ENCODE measurements at regions not wholly inside any gene's neighbourhood (a gene's known extent, or its start where the extent isn't known, plus 50 kb on each side); places are given as distances from the start of the nearest gene placed in this dataset.

DNA sequence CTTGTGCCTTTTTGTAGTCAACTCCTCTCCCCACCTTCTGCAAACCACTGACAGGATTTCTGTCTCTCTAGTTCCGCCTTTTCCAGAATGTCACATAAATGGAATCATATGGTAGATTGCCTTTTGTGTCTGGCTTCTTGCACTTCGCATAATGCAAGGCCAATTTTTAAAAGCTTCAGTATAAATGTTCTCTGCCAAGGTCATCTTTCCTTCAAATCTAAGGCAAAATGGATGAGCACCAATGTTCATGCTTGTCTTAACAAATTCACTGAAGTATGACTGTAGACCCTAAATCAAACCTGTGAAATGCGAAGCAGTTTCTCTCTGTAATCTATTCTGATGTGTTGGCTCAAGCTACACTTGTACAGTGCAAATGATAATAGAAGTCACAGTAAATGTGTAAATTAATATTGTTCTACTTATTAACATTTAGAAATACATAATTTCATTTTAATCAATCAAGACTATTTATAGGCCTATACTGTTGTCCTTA is 92.8 kb upstream of the GLS start (continued):
- TF ChIP-seq, protein P1, sequence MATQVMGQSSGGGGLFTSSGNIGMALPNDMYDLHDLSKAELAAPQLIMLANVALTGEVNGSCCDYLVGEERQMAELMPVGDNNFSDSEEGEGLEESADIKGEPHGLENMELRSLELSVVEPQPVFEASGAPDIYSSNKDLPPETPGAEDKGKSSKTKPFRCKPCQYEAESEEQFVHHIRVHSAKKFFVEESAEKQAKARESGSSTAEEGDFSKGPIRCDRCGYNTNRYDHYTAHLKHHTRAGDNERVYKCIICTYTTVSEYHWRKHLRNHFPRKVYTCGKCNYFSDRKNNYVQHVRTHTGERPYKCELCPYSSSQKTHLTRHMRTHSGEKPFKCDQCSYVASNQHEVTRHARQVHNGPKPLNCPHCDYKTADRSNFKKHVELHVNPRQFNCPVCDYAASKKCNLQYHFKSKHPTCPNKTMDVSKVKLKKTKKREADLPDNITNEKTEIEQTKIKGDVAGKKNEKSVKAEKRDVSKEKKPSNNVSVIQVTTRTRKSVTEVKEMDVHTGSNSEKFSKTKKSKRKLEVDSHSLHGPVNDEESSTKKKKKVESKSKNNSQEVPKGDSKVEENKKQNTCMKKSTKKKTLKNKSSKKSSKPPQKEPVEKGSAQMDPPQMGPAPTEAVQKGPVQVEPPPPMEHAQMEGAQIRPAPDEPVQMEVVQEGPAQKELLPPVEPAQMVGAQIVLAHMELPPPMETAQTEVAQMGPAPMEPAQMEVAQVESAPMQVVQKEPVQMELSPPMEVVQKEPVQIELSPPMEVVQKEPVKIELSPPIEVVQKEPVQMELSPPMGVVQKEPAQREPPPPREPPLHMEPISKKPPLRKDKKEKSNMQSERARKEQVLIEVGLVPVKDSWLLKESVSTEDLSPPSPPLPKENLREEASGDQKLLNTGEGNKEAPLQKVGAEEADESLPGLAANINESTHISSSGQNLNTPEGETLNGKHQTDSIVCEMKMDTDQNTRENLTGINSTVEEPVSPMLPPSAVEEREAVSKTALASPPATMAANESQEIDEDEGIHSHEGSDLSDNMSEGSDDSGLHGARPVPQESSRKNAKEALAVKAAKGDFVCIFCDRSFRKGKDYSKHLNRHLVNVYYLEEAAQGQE (IDR thresholded peaks at IDR 0.05; ENCODE audit: unreplicated experiment), result no peak
- TF ChIP-seq POLR2AphosphoS5 (IDR thresholded peaks at IDR 0.05; ENCODE audit: low read depth), result no peak

DNA sequence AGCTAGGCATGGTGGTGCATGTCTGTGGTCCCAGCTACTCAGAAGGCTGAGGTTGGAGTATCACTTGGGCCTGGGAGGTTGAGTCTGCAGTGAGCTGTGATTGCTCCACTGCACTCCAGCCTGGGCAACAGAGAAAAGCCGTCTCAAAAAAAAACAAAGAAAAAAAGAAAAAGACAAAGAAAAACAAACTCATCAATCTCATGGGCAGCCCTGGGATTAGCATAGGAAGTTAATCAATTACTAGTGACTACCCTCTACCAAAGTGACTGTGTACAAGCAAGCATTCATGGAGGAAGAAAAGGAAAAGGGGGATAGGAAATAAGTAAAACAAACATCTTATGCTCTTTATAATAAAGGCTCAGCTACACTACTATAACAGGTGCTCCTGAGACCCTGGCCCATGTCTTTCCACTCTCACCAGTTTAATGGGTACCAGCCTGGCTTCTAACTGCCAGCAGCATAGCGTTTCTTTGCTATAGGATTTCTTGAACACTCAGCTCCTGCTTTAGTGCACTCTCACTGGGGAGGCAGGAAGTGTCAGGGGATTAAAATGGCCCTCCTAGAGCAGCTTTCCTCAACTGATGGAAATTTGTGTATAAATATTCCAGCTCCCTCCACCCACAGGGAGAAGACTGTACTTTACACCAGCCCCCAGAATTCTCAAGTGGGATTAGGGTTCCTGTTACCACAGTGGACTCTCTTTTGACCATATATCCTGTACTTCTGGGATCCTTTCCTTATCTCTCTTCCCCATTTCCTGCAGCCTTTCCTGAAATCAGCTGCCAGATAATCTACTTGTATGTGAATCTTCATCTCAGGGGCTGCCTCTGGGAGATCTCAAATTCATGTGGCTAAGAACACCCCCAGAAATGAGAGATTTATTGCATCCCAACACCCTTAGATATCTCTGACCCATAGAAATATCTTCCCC is 91.3 kb upstream of the GLS start:
- DNase-seq (ENCODE audit: low spot score), result no peak
- H3K4me2 ChIP-seq, result no peak overlapping the region
- peaks cover 5% of the 10 kb centered on the region; the same call in 2 of the 3 replicates for H3K9me3 Mint-ChIP-seq
- no peak overlapping the region for H3K4me3 ChIP-seq
- no peak overlapping the region for H3K27ac Mint-ChIP-seq
- no peak overlapping the region for H3K4me3 Mint-ChIP-seq
- no peaks in the 10 kb centered on the region for H3K79me2 ChIP-seq (replicated peaks; ENCODE audit: insufficient read depth)
- peaks cover 2% of the 10 kb centered on the region for H3K36me3 Mint-ChIP-seq (ENCODE audit: low read depth)
- peaks cover 41% of the 10 kb centered on the region for H3K4me1 Mint-ChIP-seq
- H3K9me2 ChIP-seq (ENCODE audit: insufficient read depth), result no peaks in the 10 kb centered on the region; the same call in none of the 2 replicates
- peak overlapping the region; percentile 53 for H2AFZ ChIP-seq
- H3K27me3 Mint-ChIP-seq (ENCODE audit: insufficient read depth, low read depth, poor library complexity), result peaks cover 1% of the 10 kb centered on the region
- no peak overlapping the region for H3K27ac ChIP-seq (ENCODE audit: low read depth)
- ATAC-seq, result peak; percentile 26; the same call in 1 of the 3 replicates
- no peaks in the 10 kb centered on the region for H3F3A ChIP-seq (replicated peaks; ENCODE audit: low read depth)
- H3K36me3 ChIP-seq (ENCODE audit: insufficient read depth), result no peaks in the 10 kb centered on the region
- H3K27me3 ChIP-seq (ENCODE audit: insufficient read depth), result no peaks in the 10 kb centered on the region
- peaks cover 42% of the 10 kb centered on the region for H3K4me1 ChIP-seq (ENCODE audit: insufficient read depth)
- no peaks in the 10 kb centered on the region for H4K20me1 ChIP-seq (replicated peaks; ENCODE audit: insufficient read depth)
- TF ChIP-seq, protein P1 (IDR thresholded peaks at IDR 0.05; ENCODE audit: unreplicated experiment), result no peak
- TF ChIP-seq CREB1 (CRISPR knock-in tag; IDR thresholded peaks at IDR 0.05; ENCODE audit: low read depth), result no peak
- TF ChIP-seq, protein P2, sequence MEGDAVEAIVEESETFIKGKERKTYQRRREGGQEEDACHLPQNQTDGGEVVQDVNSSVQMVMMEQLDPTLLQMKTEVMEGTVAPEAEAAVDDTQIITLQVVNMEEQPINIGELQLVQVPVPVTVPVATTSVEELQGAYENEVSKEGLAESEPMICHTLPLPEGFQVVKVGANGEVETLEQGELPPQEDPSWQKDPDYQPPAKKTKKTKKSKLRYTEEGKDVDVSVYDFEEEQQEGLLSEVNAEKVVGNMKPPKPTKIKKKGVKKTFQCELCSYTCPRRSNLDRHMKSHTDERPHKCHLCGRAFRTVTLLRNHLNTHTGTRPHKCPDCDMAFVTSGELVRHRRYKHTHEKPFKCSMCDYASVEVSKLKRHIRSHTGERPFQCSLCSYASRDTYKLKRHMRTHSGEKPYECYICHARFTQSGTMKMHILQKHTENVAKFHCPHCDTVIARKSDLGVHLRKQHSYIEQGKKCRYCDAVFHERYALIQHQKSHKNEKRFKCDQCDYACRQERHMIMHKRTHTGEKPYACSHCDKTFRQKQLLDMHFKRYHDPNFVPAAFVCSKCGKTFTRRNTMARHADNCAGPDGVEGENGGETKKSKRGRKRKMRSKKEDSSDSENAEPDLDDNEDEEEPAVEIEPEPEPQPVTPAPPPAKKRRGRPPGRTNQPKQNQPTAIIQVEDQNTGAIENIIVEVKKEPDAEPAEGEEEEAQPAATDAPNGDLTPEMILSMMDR (conservative IDR thresholded peaks at IDR 0.05; ENCODE audit: low read depth in 2 of 2), result no peak
- TF ChIP-seq EZH2phosphoT487 (IDR thresholded peaks at IDR 0.05; ENCODE audit: unreplicated experiment), result no peak
- no peak for TF ChIP-seq ZNF331 (CRISPR knock-in tag; IDR thresholded peaks at IDR 0.05; ENCODE audit: low read depth)
- TF ChIP-seq ZNF114 (CRISPR knock-in tag; IDR thresholded peaks at IDR 0.05), result no peak
- TF ChIP-seq JUNB (IDR thresholded peaks at IDR 0.05; ENCODE audit: unreplicated experiment), result no peak
- TF ChIP-seq STAT1 (IDR thresholded peaks at IDR 0.05; ENCODE audit: unreplicated experiment), result no peak

Data from GM23338 (cell line).